Suprapubic skin (tissue), 4 donors: ENCODE measurements at regions not wholly inside any gene's neighbourhood (a gene's known extent, or its start where the extent isn't known, plus 50 kb on each side); places are given as distances from the start of the nearest gene placed in this dataset.

Experiments
- CTCF ChIP-seq, 2 donors: fragments of 200-600 bp in 1 of 2; fragments of 450-650 bp in 1 of 2; sonication (generic) in 1 of 2; IDR thresholded peaks; one replicate each; pipeline ENCODE4 v1.5.1; 2016 to 2019; ENCODE audit warnings: antibody characterized with exemption in 2 of 2, mild to moderate bottlenecking in 1 of 2, moderate library complexity in 1 of 2
- EP300 ChIP-seq: sonication (generic); formaldehyde crosslinking; IDR thresholded peaks from one replicate; pipeline ENCODE4 v1.6.1; 2017; ENCODE audit warnings: antibody characterized with exemption
- POLR2A ChIP-seq, 2 donors: fragments of 450-650 bp; IDR thresholded peaks; one replicate each; pipeline ENCODE4 v1.6.1; 2017; ENCODE audit warnings: antibody characterized with exemption in 2 of 2, mild to moderate bottlenecking in 2 of 2, moderate library complexity in 2 of 2
- POLR2AphosphoS5 ChIP-seq, 3 donors: sonication (generic); formaldehyde crosslinking; IDR thresholded peaks; one replicate each; pipeline ENCODE4 v1.6.1; 2017; ENCODE audit warnings: antibody characterized with exemption in 3 of 3

DNA sequence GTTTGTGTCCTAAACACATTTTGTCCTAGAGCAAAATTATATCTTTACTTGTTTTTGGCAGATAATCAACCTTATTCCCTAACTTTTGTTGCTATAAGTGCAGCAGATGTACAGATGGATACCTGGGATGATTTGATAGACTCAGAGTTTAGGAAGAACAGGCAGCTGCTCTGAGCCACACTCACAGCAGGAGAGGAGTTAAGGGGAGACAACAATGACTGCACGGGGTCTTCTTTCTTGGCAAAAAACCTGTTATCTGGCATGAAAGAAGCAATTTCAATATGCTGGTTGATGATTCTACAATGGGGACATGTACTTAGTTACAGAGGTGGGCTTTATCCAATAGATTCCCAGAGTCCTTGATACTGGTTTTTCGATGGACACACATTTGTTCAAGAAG is 258.9 kb upstream of the PCDH9 start:
- TF ChIP-seq CTCF (IDR thresholded peaks at IDR 0.05): no peak
- no peak for TF ChIP-seq POLR2AphosphoS5 (IDR thresholded peaks at IDR 0.05)
- no peak for TF ChIP-seq POLR2A (IDR thresholded peaks at IDR 0.05)
- no peak for TF ChIP-seq EP300
